EL (cell line): ENCODE measurements at regions not wholly inside any gene's neighbourhood (a gene's known extent, or its start where the extent isn't known, plus 50 kb on each side); places are given as distances from the start of the nearest gene placed in this dataset.

Source experiments
- DNase-seq: peaks from one replicate; pipeline ENCODE4 v3.0.0-alpha.2; 2016

- DNase-seq, result peak; percentile 42
Observed at GRCh38 chr3:87175732-87176131, 51.4 kb upstream of the CHMP2B start.

GRCh38 chr3:87173776-87174175 is 53.3 kb upstream of the CHMP2B start:
- no peak for DNase-seq

DNA sequence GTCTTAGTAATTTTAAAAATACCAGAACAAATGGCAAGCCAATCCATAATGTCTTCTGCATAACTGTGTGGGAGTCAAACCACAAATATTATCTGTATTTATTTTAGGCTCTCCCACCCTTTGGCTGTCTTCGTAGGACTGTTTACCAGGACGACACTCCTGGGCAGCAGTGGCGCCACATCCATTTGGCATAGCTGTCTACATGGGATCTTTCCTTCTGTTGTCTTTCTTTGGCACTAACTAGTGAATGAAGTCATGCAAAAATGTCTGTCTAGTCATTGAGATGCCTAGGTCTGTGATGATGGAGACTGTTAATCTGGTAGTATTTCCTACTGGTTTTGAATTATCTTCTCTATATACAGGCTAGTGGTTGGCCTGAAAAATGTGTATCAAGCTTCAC is 54.0 kb upstream of the CHMP2B start:
- peak; percentile 36 for DNase-seq

DNA sequence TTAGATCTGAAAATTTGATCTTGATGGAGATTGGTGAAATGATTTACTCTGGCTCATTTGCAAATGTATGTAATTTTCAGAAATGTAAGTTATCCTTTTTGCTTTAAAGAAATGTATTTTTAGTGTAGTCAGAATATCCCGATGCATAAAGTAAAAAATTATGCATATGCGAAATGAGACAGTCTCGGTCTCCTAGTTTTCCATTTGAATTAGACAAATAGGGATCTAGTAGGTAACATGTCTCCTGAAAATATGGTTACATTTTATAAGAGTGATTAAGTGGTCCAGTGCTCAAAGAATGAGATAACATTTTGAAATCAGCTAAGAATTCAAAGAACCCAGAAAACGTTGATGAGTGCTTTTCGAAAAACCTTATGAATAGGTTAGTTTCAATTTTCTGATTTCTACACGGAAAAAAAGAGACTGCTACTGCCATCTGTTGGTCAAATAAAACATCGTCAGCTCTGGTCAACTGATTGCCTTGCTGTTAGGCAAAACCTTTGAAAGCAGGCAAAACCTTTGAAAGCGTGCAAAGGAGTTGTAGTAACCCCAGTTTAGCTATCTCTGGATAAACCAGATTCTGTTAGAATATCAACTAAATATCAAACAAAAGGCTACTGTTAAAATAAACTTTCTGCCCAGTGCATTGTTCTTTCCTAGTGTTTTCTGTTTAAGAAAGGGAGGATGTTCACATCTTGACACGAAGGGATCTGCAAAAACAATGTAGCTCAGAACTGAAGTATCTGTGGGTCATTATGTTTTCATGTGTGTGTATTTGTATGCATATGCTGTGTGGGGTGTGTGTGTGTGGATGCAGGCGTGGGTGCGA is 59.3 kb upstream of the CHMP2B start:
- peak; percentile 68 for DNase-seq

DNA sequence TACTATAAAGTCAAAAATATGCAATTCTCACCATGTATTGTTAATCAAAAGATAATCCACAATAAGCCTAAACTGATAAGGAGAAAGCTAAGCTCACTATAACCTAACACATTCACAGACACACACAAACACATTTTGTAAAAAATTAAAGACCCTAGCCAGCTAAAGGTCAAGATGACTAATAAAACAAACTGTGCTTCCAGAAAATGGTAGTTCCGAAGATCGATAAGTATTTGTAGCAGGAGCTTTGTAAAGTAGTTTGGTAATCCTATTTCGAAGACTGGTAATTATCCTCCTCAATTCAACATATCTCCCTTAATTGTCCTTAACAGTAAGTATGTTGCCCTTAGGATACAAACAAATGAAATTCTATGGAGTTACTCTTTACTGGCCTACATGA is 62.9 kb upstream of the CHMP2B start:
- no peak for DNase-seq

DNA sequence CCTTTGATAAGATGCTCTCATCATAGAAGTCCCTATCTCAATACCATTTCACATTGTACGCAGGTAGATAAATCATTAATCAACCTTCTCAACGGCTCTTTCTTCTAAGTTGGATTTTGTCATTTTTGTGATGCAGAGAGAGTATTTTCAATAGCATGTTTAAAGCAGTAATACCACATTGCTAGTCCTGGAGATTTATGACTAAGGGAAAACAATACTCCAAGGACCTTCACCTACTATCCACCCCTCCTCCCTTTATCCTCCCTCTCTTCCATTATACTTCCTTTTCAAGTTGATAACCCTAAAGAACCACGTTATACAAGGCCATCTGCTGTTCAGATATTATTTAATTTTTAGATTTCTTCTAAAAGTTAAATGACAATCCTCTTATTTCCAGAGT is 65.3 kb upstream of the CHMP2B start:
- DNase-seq, result no peak

- no peak for DNase-seq
Observed at GRCh38 chr3:87161417-87161816, 65.7 kb upstream of the CHMP2B start.

DNA sequence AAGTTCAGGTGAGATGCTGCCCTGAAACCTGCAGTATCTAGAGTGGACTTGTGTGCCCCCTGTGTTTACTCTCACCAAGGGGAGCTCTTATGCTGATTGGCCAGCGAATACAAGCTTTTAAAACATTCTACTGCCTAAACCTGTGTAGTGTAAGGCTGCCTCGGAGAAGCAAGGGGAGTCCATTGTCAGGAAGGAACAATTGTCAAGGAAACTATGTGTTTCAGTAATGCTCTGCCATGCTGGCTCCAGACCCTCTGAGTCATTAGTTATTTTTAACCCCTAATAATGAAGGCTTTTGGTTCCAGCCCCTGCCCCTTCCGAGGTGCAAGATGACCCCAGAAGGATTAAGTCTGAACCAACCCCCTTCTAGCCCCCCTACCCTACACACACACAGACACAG is 66.1 kb upstream of the CHMP2B start:
- no peak for DNase-seq

- DNase-seq, result no peak
Observed at GRCh38 chr3:87158823-87159222, 68.3 kb upstream of the CHMP2B start.

DNA sequence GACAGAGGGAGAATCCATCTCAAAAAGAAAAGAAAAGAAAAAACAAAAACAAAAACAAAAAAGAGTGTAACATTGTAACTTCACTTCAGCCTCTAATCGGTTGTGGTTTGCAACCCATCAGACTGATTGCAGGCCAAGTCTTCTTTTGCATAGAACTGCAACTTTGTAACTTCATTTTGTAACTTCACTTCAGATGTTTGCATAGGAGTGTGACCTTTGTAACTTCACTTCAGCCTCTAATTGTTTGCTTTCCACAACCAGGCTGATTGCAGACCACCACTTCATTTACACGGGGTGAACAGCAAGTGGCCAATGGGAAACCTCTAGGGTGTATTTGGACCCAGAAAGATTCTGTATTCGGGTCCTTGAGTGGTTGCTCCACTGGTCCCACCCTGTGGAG is 79.1 kb upstream of the CHMP2B start:
- no peak for DNase-seq

GRCh38 chr3:87147562-87147961 is 79.5 kb upstream of the CHMP2B start:
- DNase-seq, result no peak

GRCh38 chr3:87145553-87145952 is 81.6 kb upstream of the CHMP2B start:
- peak; percentile 35 for DNase-seq

- no peak for DNase-seq
Observed at GRCh38 chr3:87136066-87136596, 91.0 kb upstream of the CHMP2B start.

DNA sequence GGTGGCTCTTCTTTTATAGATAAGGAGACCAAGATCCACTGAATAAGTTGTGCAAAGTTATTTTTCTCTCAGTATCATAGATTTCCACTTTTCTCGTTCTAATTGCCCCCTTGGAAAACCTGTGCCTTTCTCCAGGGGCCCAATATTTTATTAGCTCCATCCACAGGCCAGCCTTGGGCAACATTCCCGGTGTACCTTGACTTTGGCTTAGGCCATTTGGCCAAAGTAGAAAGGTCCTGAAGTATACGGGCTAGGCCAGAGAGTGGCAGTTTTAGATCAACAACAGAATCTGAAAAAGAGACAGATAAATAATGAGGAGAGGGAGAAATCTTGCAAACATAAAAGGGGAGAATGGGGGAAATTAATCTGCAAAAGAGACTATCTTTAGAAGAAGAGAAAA is 91.7 kb upstream of the CHMP2B start:
- DNase-seq, result no peak

DNA sequence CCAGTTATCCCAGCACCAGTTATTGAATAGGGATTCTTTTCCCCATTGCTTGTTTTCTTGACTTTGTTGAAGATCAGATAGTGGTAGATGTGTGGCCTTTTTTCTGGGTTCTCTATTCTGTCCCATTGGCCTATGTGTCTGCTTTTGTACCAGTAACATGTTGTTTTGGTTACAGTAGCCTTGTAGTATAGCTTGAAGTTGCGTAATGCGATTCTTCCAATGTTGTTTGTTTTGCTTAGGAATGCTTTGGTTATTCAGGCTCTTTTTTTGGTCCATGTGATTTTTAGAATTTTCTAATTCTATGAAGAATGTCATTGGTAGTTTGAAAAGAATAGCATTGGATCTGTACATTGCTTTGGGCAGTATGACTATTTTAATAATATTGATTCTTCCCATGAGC is 94.3 kb upstream of the CHMP2B start:
- no peak for DNase-seq

GRCh38 chr3:87128006-87128405 is 99.1 kb upstream of the CHMP2B start:
- DNase-seq, result no peak

DNA sequence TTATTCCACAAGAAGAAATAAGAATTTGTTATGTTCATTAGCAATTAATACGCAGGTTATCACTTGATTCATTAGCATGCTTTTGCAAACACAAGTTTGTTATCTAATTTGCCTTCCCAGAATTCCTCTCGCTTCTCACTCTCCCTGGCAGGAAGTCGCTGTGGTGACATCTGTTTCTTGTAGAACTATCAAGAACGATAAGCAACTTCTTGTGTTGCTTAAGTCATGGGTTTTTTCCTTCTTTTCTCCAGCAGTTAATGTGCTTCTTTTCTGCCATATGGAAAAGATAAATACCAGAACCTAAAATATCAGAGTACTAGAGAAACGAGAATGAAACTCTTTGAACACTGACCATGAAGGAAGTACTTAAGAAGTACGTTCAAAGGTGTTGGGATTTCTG is 99.8 kb upstream of the CHMP2B start:
- DNase-seq, result peak; percentile 3

DNA sequence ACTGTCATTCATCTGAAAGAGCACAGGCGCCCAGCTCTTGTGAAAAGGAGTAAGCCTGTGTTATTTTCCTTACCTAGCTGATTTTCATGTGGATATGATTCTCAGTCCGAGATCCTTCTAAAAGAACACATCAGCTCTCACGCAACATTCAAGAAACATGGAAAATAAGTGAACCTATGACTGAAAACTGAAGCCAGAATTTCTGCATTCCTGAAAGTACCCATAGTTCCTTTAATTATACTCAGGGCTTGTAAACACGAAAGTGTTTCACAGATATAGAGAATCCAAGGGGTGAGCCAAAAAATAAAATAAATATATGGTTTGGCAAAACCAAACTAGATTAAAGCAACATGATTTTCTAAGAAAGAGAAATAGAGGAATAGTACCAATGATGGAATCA is 100.8 kb upstream of the CHMP2B start:
- DNase-seq, result no peak

DNA sequence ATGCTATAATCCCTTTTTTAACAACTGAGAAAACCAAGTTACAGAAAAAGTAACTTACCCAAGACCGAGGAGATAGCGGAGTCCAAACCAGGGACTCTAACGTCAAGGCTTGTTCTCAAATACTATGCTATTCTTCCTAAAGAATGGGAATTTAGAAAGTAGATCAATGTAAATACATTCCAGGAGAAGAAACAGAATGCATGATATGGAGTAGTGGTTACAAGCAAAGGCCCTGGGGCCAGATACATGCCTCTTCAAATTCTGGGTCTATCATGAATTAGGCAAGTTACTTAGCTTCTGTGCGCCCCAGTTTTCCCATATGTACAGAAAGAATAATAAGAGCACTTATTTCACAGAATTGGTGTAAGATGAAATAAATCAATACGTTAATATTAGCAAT is 102.0 kb upstream of the CHMP2B start:
- no peak for DNase-seq

GRCh38 chr3:87122766-87123165 is 104.3 kb upstream of the CHMP2B start:
- DNase-seq, result no peak

DNA sequence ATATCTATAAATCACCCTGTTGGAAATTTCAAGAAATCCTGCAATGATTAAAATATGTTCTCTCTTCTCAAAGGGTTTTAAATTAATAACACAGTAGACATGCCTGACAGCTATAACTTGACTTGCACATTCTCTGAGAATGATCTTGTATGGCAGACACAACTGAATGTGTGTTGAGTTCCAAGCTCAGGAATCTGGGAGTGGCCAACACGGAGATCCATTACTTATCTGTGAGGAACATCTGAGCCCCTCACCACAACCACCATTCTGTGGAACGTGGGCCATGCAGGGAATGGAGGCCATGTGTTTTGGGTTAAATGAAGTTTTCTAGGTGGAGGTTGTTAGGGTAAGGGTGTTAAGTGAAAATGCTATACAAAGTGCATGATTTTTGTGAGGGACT is 105.3 kb upstream of the CHMP2B start:
- no peak for DNase-seq

GRCh38 chr3:87120881-87121280 is 106.2 kb upstream of the CHMP2B start:
- no peak for DNase-seq

DNA sequence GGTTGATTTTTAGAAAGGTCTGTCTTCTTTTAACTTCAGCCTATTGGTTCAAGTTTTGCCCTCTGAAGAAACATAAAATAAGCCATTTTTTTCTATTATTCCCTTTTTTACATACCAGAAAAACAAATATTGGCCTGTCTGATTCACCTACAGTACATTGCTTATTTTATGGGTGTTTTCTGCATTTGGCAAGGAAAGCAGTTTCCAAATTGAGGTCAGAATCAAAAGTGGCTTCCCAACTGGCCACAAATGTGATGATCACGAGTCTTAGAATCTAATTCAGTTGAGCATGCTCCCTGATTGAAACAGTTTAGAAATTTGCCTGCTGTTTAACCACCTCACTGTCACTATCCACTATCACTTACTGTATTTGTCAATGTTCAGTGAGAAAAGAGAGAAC is 106.9 kb upstream of the CHMP2B start:
- no peak for DNase-seq

GRCh38 chr3:87109465-87109864 is 117.6 kb upstream of the CHMP2B start:
- no peak for DNase-seq
